ENCODE measurements at regions not wholly inside any gene's neighbourhood (a gene's known extent, or its start where the extent isn't known, plus 50 kb on each side); places are given as distances from the start of the nearest gene placed in this dataset.
A peak's percentile ranks its signal among the peaks of the same experiment; 100 is the strongest.

- no peak overlapping the region for H3K4me3 ChIP-seq (ENCODE audit: low read depth, low read length)
- TF ChIP-seq CTCF (IDR thresholded peaks at IDR 0.05; ENCODE audit: borderline replicate concordance, insufficient read depth, low read depth, low read length): no peak
These were observed 253.5 kb downstream of the SHQ1 start for GRCh38 chr3:72594615-72595215.

GRCh38 chr3:72593881-72594397, 254.3 kb downstream of the SHQ1 start:
- H3K4me3 ChIP-seq (ENCODE audit: low read depth, low read length): no peak overlapping the region
- no peak for TF ChIP-seq CTCF (IDR thresholded peaks at IDR 0.05; ENCODE audit: borderline replicate concordance, insufficient read depth, low read depth, low read length)

GRCh38 chr3:72591522-72592421, 256.5 kb downstream of the SHQ1 start:
- no peak overlapping the region for H3K4me3 ChIP-seq (ENCODE audit: low read depth, low read length)
- no peak for TF ChIP-seq CTCF (IDR thresholded peaks at IDR 0.05; ENCODE audit: borderline replicate concordance, insufficient read depth, low read depth, low read length)

- no peak for TF ChIP-seq CTCF (IDR thresholded peaks at IDR 0.05; ENCODE audit: borderline replicate concordance, insufficient read depth, low read depth, low read length)
- H3K4me3 ChIP-seq (ENCODE audit: low read depth, low read length): no peak overlapping the region
These were observed 257.5 kb downstream of the SHQ1 start for GRCh38 chr3:72590732-72591221.

GRCh38 chr3:72587282-72587681, 261.0 kb downstream of the SHQ1 start:
- TF ChIP-seq CTCF (IDR thresholded peaks at IDR 0.05; ENCODE audit: borderline replicate concordance, insufficient read depth, low read depth, low read length): peak; percentile 18; the same call in 1 of the 2 replicates
- H3K4me3 ChIP-seq (ENCODE audit: low read depth, low read length): no peak overlapping the region

- H3K4me3 ChIP-seq (ENCODE audit: low read depth, low read length): no peak overlapping the region
- no peak for TF ChIP-seq CTCF (IDR thresholded peaks at IDR 0.05; ENCODE audit: borderline replicate concordance, insufficient read depth, low read depth, low read length)
These were observed 261.6 kb downstream of the SHQ1 start for GRCh38 chr3:72586694-72587093.

Data from GM12875 (cell line).